WI38 (cell line): ENCODE measurements at regions not wholly inside any gene's neighbourhood (a gene's known extent, or its start where the extent isn't known, plus 50 kb on each side); places are given as distances from the start of the nearest gene placed in this dataset.

Experiments
- H3K4me3 ChIP-seq: 2 replicates; pipeline ENCODE4 v1.5.1; 2011; ENCODE audit warnings: low read depth, mild to moderate bottlenecking, control low read depth, low read length
- CTCF ChIP-seq: IDR thresholded peaks from 2 replicates; pipeline ENCODE4 v1.5.1; 2012; ENCODE audit warnings: low read depth, mild to moderate bottlenecking, control low read depth, low read length

- TF ChIP-seq CTCF, result no peak
- H3K4me3 ChIP-seq, result no peak overlapping the region
These were observed 126.3 kb upstream of the TCERG1L start for GRCh38 chr10:131437556-131438475.

GRCh38 chr10:131438665-131439064 is 127.1 kb upstream of the TCERG1L start:
- no peak overlapping the region for H3K4me3 ChIP-seq
- TF ChIP-seq CTCF, result no peak

- no peak overlapping the region for H3K4me3 ChIP-seq
- TF ChIP-seq CTCF, result no peak
These were observed 128.2 kb upstream of the TCERG1L start for GRCh38 chr10:131439705-131440104.

- no peak for TF ChIP-seq CTCF
- H3K4me3 ChIP-seq, result no peak overlapping the region
These were observed 129.2 kb upstream of the TCERG1L start for GRCh38 chr10:131440405-131441360.

GRCh38 chr10:131442271-131442670 is 130.8 kb upstream of the TCERG1L start:
- no peak for TF ChIP-seq CTCF
- no peak overlapping the region for H3K4me3 ChIP-seq

GRCh38 chr10:131444286-131444685 is 132.8 kb upstream of the TCERG1L start:
- no peak for TF ChIP-seq CTCF

More at GRCh38 chr10:131444286-131444685, 132.8 kb upstream of the TCERG1L start:
- H3K4me3 ChIP-seq, result no peak overlapping the region
